GM19324 (cell line): ENCODE measurements at regions not wholly inside any gene's neighbourhood (a gene's known extent, or its start where the extent isn't known, plus 50 kb on each side); places are given as distances from the start of the nearest gene placed in this dataset.

Experiments used
- ATAC-seq: cut with Tn5 transposase; IDR thresholded peaks from one replicate; pipeline ENCODE4 v1.9.1; 2021; ENCODE audit warnings: mild to moderate bottlenecking, moderate library complexity; ENCODE audit not compliant: unreplicated experiment, low FRiP score

DNA sequence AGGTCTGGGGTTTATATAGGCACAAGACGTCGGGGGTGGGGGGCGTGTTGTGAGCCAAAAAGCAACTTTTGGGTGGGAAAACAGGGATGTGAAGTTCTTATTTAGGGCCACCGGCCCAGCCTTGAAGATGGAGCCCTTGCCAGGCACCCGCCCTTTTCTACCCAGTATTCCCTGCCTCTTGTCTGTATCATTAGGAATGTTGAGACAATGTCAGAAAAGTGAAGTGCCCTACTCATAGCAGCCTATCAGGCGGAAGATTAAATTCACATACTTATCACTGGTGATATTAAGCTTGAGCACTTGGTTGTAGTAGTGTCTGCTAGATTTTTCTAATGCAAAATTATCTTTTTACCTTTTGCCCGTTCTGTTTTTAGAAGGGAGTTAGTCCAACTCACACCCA, 293.5 kb downstream of the CDH10 start:
- no peak for ATAC-seq

DNA sequence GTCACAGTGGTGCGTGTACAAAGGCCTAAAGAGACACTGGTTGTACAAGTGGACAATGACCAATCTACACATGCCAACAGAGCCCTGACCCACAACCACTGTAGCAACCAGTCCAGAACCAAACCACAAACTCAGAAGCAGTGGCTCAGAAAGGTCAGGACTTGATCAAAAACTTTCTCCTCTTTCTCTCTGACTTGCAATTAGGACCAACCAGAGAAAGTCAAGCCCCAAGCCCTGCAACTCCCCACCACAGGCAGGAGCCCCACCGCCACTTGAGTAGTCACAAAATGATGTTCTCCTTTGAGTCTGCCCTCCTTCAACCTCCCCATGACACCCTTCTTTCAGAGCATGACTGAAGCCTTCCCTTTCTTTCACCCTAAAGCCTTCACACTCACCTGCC, 291.8 kb downstream of the CDH10 start:
- no peak for ATAC-seq

DNA sequence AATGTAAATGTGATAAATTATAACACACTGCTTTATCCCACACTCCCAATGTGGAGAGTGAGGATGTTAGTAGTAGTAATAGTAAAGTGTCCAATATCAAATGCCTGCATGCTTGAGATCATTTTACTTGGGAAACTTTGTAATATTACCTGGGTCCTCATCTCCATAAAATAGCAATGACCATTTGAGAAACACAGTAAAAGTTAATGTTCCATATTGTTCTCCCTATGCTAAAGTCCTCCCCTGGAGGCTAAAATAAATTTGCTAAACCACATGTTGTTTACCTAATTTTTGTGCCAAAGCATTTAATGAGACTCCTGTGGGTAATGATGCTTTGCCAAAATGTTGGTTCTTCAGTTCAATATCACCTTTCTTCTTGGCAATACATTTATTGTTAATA, 291.2 kb downstream of the CDH10 start:
- no peak for ATAC-seq

DNA sequence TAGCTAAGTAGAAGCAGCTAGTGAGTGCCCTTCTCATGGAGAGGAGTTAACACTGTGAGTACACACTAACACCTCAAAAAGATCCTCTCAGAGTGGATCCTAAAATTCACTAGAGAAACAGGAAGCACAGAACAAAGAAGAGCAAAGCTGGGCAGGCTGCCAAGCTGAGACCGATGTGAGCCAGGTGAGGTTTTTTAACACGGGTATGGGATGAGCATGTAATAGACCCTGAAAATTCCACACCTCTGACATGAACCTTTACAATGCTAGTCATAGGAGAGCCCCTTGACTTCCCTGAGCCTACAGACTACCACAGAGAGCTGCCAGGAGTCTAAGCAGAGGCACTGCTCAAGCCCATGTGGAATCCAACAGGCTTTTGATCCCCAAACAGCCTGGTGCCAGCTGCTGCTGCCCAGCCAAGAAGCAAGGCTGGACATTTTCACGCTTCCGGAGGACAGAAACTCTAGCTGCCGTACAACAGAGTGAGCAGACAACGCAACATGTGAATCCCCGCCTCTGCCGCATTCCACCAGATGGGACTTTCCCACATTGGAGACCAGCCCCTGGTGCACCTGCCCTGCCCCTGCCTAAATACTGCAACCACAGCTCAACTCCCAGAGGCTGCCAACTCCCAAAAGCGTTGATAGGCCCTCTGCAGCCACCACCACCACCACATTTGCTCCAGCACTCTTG, 280.8 kb downstream of the CDH10 start:
- no peak for ATAC-seq

DNA sequence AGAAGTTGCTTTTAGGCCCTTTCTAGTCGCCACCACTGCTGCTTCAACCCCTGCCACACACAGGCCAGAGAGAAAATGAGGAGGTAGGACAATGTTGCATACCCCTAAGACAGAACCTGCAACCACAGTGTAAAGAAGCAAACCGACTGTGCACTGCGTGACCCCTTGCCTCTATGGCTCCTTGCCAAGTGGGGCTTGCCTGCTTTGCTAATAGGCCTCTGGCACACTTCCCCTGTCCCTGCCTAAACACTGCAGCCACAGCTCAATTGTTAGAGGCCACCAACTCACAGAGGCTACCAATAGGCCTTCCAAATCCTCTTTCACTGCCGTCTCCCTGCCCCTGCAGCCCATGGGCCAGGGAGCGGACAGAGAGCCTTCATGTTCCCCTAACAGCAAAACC, 280.1 kb downstream of the CDH10 start:
- no peak for ATAC-seq

DNA sequence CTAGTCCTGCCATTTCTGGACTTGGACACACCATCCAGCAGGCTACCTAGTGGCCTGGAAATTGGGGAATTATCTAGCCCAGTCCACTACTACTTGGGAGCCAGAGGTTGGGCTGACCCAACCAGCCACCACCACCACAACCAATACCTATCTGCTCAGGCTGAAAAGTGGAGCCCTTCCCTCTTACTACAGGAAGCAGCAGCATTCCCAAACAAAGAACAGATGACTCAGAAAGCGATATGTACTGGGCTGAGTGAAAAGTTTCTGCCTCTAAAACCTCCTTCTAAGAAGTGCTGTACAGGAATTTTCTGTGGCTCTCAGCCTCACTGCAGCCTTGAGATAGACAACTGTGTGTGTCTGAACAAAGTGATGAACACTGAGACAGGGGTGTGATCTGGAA, 279.4 kb downstream of the CDH10 start:
- no peak for ATAC-seq

DNA sequence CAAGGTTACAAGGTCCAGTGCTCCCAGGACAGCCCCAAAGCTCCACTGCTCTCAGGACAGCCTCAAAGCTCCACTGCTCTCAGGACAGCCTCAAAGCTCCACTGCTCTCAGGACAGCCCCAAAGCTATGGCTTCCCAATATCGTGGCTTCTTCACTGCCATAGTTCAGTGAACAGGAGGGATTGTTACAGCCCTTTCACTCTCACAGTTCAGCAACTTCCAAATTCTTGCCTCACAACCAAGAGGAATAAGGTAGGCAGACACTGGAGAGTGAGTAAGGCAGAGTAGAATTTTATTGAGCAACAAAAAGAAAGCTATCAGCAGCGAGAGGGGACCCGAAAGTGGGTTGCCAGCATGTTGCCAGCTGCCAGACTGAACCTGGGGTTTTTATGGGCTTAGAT, 277.6 kb downstream of the CDH10 start:
- ATAC-seq: no peak

DNA sequence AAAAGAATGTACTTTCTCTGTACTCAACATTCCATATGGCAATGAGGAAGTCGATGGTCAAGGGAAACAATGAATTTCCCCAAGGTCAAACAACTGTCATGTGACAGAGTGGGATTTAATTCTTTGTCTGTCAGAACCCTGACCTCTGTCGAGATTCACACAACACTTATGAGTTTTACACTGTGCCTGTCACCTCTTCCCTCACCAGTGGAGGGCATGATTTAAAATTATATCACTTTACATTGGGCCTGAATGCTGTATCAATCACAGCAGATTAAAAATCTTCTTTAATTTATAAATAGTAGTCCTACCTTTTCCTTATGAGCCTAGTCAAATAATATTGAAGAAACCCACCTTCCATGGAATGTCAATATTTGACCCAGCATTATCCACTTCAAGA, 276.7 kb downstream of the CDH10 start:
- ATAC-seq: no peak

DNA sequence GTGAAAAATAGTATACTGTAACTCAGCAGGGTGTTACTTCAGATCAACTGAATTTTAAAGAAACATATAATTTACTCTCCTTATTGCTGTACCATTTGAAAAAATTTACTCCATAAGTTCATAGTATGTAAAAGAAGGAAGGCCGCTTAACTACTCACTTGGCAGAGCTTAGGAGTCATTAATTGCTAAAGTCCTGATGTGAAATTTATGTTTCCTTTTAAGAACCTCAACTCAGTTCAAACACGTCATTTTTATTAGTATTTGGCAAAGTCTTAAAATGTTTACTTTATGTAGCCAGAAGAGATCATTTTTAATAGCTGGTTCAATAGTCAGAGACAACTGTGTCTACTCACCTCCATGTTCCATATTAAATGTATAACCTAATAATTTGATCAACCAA, 268.6 kb downstream of the CDH10 start:
- ATAC-seq: no peak

DNA sequence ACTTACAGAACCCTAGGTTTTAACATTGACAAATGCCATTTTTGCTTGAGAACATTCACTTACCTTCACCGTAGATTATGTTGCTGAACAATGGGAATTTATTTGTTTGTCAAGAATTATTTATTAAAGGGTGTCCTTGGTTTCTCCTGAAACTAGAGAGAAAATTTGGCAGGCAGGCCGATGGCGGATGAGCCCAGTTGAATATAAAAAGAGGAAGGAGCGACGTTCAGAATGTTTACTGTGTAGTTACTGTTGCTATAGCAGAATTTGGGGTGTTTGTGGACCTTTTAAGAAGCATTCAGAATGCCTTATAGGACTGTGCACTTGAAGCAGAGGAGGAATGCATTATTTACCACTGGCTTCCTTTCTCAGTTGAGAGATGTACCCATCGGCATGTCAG, 268.2 kb downstream of the CDH10 start:
- ATAC-seq: no peak

DNA sequence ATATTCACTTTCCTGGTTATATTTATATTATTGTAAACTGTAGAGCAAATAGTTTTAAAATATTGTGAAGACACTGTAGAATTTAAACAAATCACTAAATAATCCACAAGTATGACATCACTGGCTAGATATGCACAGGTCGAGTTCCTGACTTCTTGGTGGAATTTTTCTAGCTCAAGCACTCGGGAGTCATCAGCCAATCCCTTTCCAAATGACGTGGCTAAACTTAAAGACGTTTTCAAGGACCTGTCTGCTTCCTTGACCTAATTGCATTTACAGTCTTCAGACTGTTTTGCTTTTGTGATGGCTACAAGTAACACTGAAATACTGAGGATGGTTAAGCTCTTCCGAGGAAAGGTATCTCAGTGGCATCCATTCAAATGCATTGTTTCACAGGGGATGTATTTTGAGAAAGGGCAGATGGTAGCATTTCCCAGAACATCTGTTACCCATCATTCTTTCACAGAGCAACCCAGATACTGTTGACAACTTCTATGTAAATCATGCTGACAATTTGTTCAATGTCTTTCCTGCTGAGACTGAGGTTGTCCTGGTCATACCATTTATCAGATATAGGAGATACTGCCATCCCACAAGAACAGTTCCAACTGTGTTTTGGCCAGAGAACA, 262.8 kb downstream of the CDH10 start:
- no peak for ATAC-seq

DNA sequence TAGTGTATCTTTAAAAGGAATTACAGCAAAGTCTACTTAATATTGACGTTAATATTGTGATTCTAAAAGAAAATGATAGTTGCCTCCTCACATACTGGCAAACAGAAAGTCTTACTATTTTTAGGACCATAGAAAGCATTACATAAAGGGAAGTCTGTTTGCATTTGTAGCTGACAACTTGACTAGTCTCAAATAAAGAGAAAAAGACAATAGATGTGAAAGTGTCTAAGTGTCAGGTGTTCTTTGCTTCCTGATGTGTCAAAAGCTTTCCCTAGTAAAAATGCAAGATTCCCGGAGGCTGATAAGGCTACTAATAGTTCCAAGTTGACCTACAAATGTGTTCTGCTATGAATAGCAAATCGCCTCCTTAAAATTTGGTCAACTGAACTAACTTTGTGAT, 259.7 kb downstream of the CDH10 start:
- no peak for ATAC-seq

DNA sequence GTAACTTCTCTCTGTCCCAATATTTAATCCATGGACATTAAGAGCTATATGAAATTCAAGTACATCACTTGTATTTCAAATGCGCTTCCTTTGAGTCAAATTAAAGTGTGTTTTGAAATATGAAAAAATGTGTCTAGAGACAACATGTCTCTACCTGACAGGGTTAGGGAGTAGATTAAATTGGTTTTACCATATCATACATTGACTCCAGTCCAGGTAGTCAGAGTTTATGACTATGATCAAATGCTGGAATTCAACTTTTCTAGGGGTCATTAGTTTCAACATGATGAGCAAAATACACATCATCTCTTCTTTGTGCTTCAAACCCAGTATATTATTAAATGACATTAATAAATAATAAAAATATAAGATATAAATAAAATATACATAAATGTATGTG, 259.2 kb downstream of the CDH10 start:
- ATAC-seq: no peak

DNA sequence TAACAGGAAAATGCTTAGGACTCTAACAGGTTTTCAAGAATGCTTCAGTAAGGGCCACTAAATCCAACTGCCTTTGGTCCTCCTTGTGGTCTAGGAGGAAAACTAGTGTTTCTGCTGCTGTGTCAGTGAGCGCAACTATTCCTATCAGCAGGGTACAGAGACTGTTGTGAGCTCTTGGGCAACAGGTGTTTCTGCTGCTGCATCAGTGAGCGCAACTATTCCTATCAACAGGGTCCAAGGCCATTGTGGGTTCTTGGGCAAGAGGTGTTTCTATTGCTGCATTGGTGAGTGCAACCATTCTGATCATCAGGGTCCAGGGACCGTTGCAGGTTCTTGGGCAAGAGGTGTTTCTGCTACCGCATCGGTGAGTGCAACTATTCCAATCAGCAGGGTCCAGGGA, 256.3 kb downstream of the CDH10 start:
- ATAC-seq: no peak

DNA sequence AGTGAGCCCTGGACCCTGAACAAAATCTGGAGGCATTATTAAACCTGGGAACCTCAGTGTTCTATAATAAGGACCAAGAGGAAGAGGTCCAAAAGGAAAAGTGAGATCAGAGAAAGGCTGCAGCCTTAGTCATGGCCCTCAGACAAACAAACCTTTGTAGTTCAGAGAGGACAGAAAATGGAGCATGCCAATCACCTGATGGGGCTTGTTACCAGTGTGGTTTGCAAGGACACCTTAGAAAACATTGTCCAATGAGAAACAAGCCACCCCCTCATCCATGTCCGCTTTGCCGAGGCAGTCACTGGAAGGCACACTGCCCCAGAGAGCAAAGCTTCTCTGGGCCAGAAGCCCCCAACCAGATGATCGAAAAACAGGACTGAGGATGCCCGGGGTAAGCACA, 254.8 kb downstream of the CDH10 start:
- ATAC-seq: no peak

DNA sequence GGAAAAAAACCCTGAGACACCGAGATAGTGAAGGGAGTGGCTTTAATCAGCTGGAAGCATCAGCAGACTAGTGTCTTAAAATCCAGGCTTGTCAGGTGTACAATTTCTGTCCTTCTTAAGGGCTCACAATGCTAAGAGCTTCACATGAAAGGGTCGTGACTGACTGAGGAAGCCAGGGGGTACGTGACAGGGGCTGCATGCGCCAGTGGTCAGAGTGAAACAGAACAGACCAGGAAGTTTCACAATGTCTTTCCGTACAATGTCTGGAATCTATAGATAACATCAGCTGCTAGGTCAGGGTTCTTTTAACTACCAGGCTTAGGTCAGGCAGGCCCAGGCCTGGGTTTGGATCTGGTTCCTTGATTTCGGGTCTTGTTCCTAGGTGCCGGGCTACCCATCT, 253.0 kb downstream of the CDH10 start:
- no peak for ATAC-seq

DNA sequence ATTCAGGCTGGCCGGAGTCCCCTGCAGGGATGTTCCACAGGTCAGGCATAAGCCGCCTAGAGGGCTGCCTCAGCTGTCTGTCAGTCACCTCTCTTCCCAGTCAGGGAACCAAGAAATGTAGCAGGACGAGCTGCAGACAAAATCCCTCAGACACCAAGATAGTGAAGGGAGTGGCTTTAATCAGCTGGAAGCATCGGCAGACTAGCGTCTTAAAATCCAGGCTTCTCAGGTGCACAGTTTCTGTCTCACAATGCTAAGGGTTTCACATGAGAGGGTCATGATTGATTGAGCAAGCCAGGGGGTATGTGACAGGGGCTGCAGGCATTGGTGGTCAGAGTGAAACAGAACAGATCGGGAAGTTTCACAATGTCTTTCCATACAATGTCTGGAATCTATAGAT, 247.2 kb downstream of the CDH10 start:
- no peak for ATAC-seq

DNA sequence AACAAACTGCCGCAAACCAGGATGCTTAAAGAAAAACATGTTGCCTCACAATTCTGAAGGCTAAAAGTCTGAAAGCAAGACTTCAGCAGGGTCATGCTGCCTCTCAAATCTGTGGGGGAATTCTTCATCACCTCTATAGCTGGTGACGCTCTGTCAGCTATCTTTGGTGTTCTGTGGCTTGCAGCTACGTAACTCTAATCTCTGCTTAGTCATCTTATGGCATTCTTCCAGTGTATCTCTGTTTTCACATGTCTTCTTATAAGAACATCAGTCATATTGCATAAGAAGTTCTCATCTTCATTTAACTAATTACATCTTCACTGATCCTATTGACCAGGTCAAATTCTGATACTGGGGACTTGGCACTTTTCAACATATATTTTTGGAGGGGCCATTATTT, 243.0 kb downstream of the CDH10 start:
- no peak for ATAC-seq

DNA sequence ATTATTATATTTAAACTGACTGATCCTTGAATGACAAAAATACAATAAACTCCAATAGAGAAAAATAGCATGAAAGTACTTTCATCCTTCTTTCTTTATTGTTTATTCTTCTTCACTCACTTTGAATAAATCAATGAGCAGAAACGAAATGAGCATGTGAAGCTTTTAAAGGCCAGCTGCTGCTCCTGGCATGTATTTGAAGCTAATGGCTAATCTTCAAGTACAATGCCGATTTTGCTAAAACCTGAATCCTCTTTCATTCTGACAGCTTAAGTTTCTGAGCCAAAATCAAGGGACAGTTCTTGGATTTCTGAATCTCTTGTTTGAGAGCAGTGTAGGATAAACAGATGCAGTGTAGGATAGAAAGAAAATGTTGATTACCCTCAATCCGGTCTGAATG, 237.3 kb downstream of the CDH10 start:
- ATAC-seq: no peak

DNA sequence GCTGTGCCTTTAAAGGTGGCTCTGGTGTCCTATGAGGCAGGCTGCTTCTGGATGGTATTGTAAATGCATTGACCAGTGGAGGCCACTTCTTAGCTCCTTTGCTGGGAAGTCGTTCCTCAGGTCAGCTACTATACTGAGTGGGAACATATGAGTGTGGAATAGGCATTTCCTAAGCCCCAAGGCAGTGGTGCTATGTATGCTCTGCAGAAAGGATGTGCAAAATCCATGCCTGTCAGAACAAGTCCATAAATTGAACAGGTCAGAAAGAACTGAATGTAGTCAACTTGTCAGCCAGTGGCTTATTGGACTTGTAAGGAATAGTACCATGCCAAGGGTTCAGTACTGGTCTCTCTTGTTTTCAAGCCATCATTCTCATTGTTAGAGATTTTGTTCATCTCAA, 216.4 kb downstream of the CDH10 start:
- ATAC-seq: no peak

DNA sequence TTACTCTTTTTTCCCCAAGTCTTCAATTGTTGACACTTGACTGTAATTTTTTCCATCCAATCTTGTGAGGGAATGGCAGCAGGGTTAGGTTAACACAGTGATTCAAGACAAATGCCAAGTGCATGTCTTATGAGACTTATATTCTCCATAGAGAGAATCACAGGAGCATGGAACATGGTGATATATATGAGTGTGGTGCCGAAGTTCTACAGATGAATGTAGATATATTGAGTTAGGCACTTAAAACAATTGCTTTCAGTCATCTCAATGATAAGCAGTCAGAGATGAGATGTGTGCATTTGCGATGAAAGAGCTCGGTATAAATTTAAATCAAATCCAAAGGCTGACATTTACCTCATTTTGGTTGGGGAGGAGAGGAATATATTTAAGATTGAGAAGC, 211.2 kb downstream of the CDH10 start:
- no peak for ATAC-seq
